ENCODE measurements at regions not wholly inside any gene's neighbourhood (a gene's known extent, or its start where the extent isn't known, plus 50 kb on each side); places are given as distances from the start of the nearest gene placed in this dataset.
"Not testable (repeated sequence)": the region's sequence is repeated elsewhere in the genome, so short reads cannot be mapped to it uniquely, and the experiment has no call there.

DNA sequence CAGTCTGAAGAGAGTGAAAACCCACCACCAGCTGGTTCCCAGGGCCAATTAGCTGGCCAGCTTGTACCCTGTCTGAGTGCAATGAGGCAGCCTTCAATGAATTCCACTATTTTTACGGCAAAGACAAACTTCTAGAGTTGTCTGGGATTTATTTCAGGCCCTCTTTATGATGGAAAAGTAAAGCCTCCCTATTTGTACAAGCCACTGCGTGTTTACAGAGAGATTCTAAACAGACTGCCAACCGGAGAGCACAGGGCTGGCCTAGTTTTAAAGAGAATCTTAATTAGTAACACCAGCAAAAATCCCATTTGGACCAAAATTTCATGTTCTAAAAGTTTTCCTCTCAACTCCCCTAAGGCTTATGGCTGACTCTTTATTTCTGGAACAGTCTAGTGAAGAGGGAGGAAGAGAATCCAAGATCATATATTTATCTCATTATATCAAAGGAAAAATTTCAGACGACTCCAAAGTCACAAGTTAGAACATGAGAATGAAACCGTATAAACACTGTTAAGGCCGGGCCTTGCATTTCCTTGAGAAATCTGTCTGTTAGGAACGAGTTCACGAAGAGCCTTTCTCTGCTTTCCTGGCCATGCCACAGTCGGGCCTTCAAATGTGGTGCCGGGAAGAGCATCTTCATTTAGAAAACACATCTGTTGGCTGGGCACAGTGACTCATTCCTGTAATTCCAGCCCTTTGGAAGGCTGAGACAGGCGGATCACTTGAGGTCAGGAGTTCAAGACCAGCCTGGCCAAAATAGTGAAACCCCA is 724.6 kb upstream of the NRP1 start:
- TF ChIP-seq POLR2A (IDR thresholded peaks at IDR 0.05) (no peak), EP300 (IDR thresholded peaks at IDR 0.05; ENCODE audit: low read depth) (no peak), POLR2AphosphoS5 (IDR thresholded peaks at IDR 0.05) (no peak)
- TF ChIP-seq, protein P1, sequence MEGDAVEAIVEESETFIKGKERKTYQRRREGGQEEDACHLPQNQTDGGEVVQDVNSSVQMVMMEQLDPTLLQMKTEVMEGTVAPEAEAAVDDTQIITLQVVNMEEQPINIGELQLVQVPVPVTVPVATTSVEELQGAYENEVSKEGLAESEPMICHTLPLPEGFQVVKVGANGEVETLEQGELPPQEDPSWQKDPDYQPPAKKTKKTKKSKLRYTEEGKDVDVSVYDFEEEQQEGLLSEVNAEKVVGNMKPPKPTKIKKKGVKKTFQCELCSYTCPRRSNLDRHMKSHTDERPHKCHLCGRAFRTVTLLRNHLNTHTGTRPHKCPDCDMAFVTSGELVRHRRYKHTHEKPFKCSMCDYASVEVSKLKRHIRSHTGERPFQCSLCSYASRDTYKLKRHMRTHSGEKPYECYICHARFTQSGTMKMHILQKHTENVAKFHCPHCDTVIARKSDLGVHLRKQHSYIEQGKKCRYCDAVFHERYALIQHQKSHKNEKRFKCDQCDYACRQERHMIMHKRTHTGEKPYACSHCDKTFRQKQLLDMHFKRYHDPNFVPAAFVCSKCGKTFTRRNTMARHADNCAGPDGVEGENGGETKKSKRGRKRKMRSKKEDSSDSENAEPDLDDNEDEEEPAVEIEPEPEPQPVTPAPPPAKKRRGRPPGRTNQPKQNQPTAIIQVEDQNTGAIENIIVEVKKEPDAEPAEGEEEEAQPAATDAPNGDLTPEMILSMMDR (IDR thresholded peaks at IDR 0.05) = no peak
- no peaks in the 10 kb centered on the region for H3K36me3 ChIP-seq
- 53 to 55% methylated on average over 8 to 11 of the region's 11 CpGs for WGBS, 2 donors (ENCODE audit: low coverage in 1 of 2)
- no peaks in the 10 kb centered on the region for H3K27me3 ChIP-seq
- H3K27ac ChIP-seq = peak overlapping the region in 2 of 4 donors; percentile 10 to 17
- in situ Hi-C loops (cut with MboI; ENCODE audit: low pct_ligation_motif_present in 1 of 4, low pct_unique_long_range_greater_than_20kb in 1 of 4, low sequenced_read_pairs in 3 of 4) = no loop called here
- intact Hi-C loops (cut with DNase I; ENCODE audit: low total_unique reads) = no loop called here
- no peak overlapping the region for H3K4me3 ChIP-seq
- no peaks in the 10 kb centered on the region for H3K4me1 ChIP-seq
- DNase-seq = no peak
- H3K9me3 ChIP-seq = peaks cover 15 to 23% of the 10 kb centered on the region in 2 donors

DNA sequence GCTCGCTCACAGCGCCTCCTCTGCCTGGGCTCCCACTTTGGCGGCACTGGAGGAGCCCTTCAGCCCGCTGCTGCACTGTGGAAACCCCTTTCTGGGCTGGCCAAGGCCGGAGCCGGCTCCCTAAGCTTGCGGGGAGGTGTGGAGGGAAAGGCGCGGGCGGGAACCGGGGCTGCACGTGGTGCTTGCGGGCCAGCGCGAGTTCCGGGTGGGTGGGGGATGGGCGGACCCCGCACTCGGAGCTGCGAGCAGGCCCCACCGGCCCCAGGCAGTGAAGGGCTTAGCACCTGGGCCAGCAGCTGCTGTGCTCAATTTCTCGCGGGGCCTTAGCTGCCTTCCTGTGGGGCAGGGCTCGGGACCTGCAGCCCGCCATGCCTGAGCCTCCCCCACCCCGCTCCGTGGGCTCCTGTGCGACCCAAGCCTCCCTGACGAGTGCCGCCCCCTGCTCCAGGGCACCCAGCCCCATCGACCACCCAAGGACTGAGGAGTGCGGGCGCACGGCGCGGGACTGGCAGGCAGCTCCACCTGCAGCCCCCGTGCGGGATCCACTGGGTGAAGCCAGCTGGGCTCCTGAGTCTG is 721.0 kb upstream of the NRP1 start:
- H3K36me3 ChIP-seq; H3K4me1 ChIP-seq; H3K27me3 ChIP-seq; H3K27ac ChIP-seq; H3K9me3 ChIP-seq; DNase-seq; intact Hi-C loops (cut with DNase I; ENCODE audit: low total_unique reads); H3K4me3 ChIP-seq; in situ Hi-C loops (cut with MboI; ENCODE audit: low pct_ligation_motif_present in 1 of 4, low pct_unique_long_range_greater_than_20kb in 1 of 4, low sequenced_read_pairs in 3 of 4): not testable (repeated sequence)
- WGBS, 2 donors (ENCODE audit: low coverage in 1 of 2) = 93 to 94% methylated on average over 6 to 28 of the region's 38 CpGs

DNA sequence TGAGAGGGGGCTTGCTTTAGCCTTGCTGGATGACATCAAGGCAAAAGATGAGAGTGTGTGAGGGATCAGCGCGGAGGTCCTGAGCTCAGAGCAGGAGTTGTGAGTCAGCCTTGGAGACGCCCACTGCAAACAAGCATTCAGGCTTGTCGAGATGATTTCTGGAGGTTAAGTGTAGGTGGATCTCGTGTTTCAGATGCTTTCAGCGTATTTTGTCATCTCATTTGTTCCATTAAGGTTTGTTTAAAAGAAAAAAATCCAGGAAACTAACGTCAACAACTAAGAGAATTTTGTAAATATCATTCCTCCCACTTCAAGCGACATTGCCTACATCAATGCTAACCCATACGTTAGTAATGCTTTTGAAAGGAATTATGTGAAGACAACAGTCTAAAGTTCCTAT is 715.4 kb upstream of the NRP1 start:
- Histone ChIP-seq H3K27ac (no peak overlapping the region), H3K4me1 (no peaks in the 10 kb centered on the region), H3K9me3 (no peaks in the 10 kb centered on the region), H3K27me3 (no peaks in the 10 kb centered on the region), H3K36me3 (no peaks in the 10 kb centered on the region), H3K4me3 (no peak overlapping the region)
- no peak for TF ChIP-seq EP300 (IDR thresholded peaks at IDR 0.05; ENCODE audit: low read depth)
- in situ Hi-C loops (cut with MboI; ENCODE audit: low pct_ligation_motif_present in 1 of 4, low pct_unique_long_range_greater_than_20kb in 1 of 4, low sequenced_read_pairs in 3 of 4) (no loop called here), intact Hi-C loops (cut with DNase I; ENCODE audit: low total_unique reads) (no loop called here)
- WGBS, 2 donors (ENCODE audit: low coverage in 1 of 2) = 59 to 61% methylated on average over 9 of the region's 9 CpGs
- no peak for DNase-seq

DNA sequence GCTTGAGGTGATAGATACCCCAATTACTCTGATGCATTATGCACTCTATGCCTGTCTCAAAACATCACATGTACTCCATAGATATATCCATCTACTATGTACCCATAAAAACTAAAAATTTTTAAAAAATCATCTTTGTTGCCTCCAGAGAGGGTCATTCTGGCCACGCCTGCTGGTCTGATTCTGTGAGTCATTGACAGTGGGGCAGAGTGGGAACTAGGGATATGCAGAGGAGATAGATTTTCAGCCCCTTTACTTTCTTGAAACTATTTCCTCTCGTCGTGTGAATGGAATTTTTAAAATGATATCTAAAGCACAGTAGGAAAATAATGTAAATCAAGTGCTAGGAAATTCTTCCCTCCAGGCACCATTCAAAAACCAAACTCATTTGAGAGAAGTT is 715.0 kb upstream of the NRP1 start:
- 50 to 67% methylated on average over 3 of the region's 3 CpGs for WGBS, 2 donors (ENCODE audit: low coverage in 1 of 2)
- no peak overlapping the region for H3K4me3 ChIP-seq
- H3K27me3 ChIP-seq = no peaks in the 10 kb centered on the region
- TF ChIP-seq, protein P1 (IDR thresholded peaks at IDR 0.05) = no peak
- no peak for TF ChIP-seq POLR2AphosphoS5 (IDR thresholded peaks at IDR 0.05)
- H3K9me3 ChIP-seq = no peaks in the 10 kb centered on the region
- DNase-seq = no peak
- in situ Hi-C loops (cut with MboI; ENCODE audit: low pct_ligation_motif_present in 1 of 4, low pct_unique_long_range_greater_than_20kb in 1 of 4, low sequenced_read_pairs in 3 of 4) (no loop called here), intact Hi-C loops (cut with DNase I; ENCODE audit: low total_unique reads) (no loop called here)
- H3K27ac ChIP-seq = no peak overlapping the region
- H3K4me1 ChIP-seq = no peaks in the 10 kb centered on the region
- H3K36me3 ChIP-seq = no peaks in the 10 kb centered on the region

DNA sequence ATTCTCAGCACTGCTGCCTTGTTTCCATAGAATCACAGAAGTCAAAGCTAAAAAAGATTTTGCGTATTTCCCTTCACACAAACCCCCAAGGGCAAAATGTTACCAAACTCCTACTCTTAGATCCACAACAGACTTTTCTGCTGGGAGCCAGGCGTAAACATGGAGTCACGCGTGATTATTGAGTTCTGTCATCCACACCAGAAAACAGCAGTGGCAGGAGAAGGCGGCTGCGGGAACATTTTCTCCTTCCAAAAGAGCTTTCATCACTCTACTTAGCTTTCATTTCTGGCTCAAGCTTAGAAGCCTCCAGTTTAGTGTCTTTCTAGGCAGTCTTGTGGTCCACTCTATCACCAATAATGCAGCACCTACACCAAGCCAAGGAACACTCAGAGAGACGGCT is 712.9 kb upstream of the NRP1 start:
- Histone ChIP-seq H3K36me3 (no peaks in the 10 kb centered on the region), H3K27me3 (no peaks in the 10 kb centered on the region), H3K4me3 (no peak overlapping the region), H3K27ac (no peak overlapping the region), H3K9me3 (no peaks in the 10 kb centered on the region), H3K4me1 (no peaks in the 10 kb centered on the region)
- TF ChIP-seq POLR2A (IDR thresholded peaks at IDR 0.05) = no peak
- TF ChIP-seq EP300 (IDR thresholded peaks at IDR 0.05; ENCODE audit: low read depth) = no peak
- TF ChIP-seq, protein P1 (IDR thresholded peaks at IDR 0.05) = no peak
- no peak for TF ChIP-seq POLR2AphosphoS5 (IDR thresholded peaks at IDR 0.05)
- no peak for DNase-seq
- WGBS, 2 donors (ENCODE audit: low coverage in 1 of 2) = 88 to 96% methylated on average over 6 to 7 of the region's 7 CpGs
- intact Hi-C loops (cut with DNase I; ENCODE audit: low total_unique reads) (no loop called here), in situ Hi-C loops (cut with MboI; ENCODE audit: low pct_ligation_motif_present in 1 of 4, low pct_unique_long_range_greater_than_20kb in 1 of 4, low sequenced_read_pairs in 3 of 4) (no loop called here)
